ENCODE measurements at regions not wholly inside any gene's neighbourhood (a gene's known extent, or its start where the extent isn't known, plus 50 kb on each side); places are given as distances from the start of the nearest gene placed in this dataset.
"Not testable (repeated sequence)": the region's sequence is repeated elsewhere in the genome, so short reads cannot be mapped to it uniquely, and the experiment has no call there.

GRCh38 chr9:96062031-96062430 is 186.5 kb downstream of the ERCC6L2 start:
- no peak for DNase-seq

DNA sequence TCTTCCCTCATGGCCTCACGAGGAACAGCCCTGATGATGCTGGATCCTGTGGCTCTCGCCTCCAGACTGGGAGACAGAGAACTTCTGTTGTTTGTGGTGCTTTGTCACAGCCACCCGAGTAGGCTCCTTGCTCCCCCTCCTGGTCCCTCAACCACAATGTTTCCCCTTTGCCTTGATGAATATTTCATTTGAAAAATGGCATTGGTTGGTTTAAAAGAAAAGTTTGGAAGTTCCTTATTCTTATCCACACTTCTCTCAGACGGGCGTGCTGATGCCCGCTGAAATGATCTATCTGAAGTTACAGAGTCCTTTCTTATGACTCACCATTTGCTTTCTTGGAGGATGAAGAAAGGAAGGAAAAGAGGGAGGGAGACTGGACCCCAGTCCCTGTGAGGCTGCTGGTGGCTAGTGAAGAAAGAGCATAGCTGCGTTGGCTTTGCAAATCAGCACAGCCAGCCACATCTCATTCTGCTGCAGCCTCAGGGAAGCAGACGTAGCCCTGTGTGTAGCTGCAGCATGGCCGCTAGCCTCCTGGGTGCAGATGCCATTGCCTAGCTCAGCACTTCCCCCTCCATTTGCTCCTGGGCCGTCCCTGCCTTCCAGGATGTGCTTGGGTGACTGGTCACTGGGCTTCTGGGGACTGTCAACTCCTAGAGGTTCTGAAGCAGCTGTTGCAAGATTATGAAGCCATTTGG is 185.9 kb downstream of the ERCC6L2 start:
- DNase-seq = no peak

DNA sequence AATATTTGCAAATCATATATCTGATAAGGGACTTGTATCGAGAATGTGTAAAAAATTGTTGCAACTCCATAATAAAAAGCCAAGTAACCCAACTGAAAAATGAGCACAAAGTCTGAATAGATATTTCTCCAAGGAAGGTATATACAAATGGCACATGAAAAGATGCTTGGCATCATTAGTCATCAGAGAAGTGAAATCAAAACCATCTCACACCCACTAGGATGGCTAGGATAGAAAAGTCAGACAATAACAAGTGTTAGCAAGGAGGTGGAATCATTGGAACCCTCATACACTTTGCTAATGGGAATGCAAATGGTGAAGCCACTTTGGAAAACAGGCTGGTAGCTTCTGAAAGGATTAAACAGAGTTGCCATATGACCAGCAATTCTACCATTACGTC is 182.7 kb downstream of the ERCC6L2 start:
- no peak for DNase-seq

GRCh38 chr9:96057155-96057554 is 181.7 kb downstream of the ERCC6L2 start:
- DNase-seq = no peak

GRCh38 chr9:96056226-96056625 is 180.7 kb downstream of the ERCC6L2 start:
- no peak for DNase-seq

- DNase-seq = not testable (repeated sequence)
Measured at GRCh38 chr9:96054248-96054647, 178.8 kb downstream of the ERCC6L2 start.

DNA sequence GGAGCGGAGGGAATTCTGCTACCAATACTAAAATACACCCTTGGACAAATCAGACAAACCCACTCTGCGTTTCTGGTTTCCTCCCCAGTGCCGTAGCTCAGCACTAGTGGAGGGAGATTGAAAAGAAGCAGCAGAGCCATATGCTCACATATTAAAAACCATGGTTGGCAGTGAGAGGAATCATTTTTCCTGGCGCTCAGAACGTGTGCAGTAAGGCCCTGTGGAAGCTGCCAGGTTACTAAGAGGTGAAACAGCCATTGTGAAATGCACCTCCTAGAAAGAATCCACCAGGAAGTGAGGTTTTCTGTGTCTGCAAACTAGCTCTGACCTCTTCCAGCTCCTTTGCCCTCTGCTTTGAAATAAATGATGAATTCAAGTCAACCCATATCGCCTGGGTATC is 177.2 kb downstream of the ERCC6L2 start:
- no peak for DNase-seq

- no peak for DNase-seq
Measured at GRCh38 chr9:96051423-96051822, 175.9 kb downstream of the ERCC6L2 start.

DNA sequence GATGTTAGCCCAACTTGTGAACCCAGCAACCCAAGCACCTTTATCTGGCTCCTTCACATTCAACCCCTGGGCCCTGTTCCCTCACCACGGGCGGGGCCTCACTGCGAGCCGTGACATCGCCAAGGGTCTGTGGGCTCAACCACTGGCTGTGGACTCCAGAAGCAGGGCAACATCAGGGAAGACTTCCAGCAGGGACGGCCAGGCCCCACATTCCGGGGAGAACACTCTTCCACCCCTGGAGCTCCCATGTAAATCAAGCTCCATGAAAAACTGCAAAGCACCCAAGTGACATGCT is 175.3 kb downstream of the ERCC6L2 start:
- DNase-seq = no peak

GRCh38 chr9:96050048-96050860 is 174.8 kb downstream of the ERCC6L2 start:
- DNase-seq = no peak

DNA sequence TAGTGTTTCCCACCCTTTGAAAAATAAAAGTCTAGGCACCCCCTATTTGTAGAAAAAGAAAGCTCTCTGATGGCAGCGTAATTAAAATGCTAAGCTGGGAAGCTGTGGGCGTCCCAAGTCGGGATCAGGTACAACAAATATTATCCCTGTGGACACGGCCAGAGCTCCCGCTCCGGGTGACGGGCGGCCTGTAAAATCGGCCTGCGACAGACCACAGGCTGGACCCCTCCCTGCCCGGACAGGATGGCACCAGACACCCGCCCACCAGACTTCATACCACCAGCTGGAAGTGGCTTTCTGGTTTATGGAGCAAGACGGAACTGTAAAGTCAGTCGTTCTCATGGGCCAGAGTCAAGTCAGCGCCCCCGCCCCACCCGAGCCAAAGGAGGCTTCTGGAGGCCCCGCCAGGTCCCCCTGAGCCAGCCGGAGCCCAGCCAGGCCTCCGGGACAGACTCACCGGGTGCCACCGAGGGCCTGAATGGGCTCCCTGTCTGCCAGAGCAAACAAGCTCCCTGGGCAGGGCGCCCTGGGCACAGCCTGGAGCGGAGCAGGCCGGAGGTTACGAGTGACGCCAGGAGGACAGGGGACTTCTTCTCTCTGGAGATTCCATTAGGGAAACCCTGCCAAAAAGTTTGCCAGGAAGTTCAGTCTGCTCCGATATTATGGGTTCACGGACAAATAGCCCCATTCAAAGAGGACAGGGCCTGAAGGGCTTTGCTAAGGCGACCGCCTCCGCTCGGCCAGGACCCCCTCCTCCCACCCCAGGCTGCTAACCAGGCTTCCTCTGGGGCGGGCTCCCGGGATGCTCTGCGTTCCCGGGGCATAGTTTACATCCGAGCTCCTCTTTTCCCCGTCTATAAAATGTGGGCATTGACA is 173.7 kb downstream of the ERCC6L2 start:
- DNase-seq = no peak

GRCh38 chr9:96048104-96048955 is 172.8 kb downstream of the ERCC6L2 start:
- DNase-seq = no peak

DNA sequence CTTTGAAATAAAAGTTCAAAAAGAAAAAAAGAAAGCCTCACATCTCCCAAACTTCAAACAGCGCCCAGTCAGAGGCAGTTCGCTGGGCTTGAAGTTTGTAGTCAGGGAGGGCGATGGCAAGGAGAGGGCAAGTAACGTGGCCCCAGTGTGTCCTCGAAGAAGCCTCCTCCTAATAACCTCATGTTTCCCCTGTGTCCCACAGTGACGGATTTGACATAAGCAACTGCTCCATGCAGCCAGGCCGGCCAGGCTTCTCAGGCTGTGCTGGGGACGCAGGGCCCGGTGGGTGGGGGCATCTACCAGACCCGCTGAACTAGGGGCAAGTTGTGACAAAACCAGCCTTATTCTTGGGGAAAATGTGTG is 172.2 kb downstream of the ERCC6L2 start:
- DNase-seq = no peak

DNA sequence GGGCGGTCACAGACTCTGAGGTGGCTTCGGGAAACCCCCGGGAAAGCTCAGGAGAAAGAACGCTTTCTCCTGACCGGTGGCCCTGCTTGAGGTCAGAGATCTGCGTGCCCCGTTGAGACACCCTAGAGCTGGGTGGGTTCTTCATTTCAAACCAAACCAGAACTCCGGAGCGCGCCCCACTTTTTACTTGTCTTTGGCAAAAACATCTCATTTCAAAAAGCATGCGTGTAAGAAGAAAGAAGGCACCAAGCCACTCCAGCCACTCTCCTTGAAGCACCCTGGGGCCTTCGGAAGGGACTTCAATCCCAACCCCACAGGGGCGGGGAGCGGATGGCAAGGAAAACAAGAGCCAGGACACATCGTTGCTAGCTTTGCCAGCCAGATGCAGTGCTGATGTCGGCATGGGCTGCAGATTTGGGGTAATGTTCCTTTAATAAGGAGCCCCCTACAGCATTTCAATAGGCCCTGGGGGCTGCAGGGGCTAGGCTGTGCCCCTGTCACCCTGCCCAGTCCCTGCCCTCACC is 171.7 kb downstream of the ERCC6L2 start:
- no peak for DNase-seq

- DNase-seq = no peak
Measured at GRCh38 chr9:96045811-96046210, 170.3 kb downstream of the ERCC6L2 start.

DNA sequence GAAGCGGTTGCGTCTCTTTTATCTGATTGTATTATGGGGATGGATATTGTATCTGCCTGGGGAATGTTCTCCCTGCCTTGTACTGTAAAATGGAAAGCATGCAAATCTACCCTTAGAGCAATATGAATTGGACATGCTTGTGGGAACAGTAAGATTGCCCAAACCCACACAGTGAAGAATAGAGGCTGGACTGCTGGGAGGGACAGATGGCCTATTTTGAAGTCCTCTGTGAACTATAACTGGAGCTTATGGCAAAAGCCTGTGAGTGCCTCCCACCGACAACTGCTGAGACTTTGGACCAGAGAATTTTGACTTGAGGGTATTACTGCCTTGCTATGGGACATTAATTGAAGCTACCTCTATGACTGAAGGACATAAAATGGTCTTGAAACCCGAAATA is 168.9 kb downstream of the ERCC6L2 start:
- DNase-seq = no peak

- DNase-seq = no peak
Measured at GRCh38 chr9:96040591-96041461, 165.3 kb downstream of the ERCC6L2 start.

DNA sequence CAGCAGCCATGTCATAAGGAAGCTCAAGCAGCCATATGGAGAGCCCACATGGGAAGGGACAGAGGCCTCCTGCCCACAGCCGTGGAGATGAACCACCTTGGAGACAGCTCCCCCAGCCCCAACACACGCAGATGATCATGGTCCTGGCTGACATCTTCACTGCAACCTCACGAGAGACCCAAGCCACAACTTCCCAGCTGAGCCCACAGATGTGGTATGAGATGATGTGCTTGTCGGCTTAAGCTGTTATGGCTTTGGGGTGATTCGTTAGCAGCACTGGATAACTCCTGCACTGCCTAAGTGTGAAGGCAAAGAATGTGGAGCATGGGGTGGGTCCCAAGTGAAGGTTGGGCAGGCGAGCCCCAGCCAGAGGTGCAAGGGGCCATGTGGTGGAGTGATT is 163.4 kb downstream of the ERCC6L2 start:
- DNase-seq = no peak

DNA sequence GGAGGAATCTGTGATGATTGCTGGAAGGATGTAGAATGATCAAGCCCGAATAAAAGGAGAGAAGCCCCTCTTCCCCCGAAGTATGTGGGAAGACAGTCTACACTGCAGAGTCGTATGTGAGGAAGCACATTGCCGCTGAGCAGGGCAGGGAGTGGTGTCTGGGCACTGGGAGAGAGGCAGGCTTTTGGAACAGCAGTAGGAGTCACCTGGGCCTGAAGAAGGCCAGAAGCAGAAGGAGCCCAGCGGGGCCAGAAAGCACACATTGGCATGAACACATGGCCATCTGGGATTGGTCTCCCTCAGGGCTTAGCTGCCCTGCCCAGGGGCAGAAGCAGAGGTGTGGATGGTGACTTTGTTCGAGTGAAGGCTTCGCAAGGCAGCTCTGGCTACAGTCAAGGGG is 162.8 kb downstream of the ERCC6L2 start:
- DNase-seq = no peak

- no peak for DNase-seq
Measured at GRCh38 chr9:96034553-96035122, 159.1 kb downstream of the ERCC6L2 start.

DNA sequence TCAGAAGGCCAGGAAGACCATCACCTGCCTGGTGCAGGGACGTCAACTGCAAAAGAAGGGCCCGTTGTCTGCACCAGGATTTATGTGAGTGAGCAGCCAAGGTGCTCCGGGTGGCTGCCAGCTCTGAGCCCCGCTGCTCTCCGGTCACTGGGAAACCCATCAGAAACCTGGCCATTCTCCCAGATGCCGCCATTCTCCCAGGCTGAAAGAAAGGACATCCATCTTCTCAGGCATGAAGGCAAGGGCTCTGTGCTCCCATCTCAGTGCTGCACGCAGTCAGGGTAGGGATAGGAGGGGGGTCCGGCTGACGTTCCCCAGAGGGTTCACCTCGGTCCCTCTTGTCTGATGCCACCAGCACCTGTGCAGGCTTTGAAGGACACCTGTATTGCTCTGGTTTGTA is 158.4 kb downstream of the ERCC6L2 start:
- DNase-seq = no peak

Measured in GOT3 (cell line).